ENCODE measurements at regions not wholly inside any gene's neighbourhood (a gene's known extent, or its start where the extent isn't known, plus 50 kb on each side); places are given as distances from the start of the nearest gene placed in this dataset.

- TF ChIP-seq NRF1 (conservative IDR thresholded peaks at IDR 0.05; ENCODE audit: low read depth, low read length) (no peak), USF2 (IDR thresholded peaks at IDR 0.05; ENCODE audit: borderline replicate concordance, low read depth, low read length) (no peak)
Observed at GRCh38 chr1:4933232-4933631, 278.8 kb downstream of the AJAP1 start (continued).

GRCh38 chr1:4932311-4933030 lies 278.1 kb downstream of the AJAP1 start:
- in situ Hi-C loops (cut with MboI) (no loop called here), intact Hi-C loops (cut with micrococcal nuclease; ENCODE audit: unreplicated experiment) (no loop called here)
- H3K27me3 ChIP-seq (replicated peaks in 1 of 2; ENCODE audit: control insufficient read depth in 2 of 2, insufficient read depth in 2 of 2, low read length in 1 of 2) = no peaks in the 10 kb centered on the region
- ChIA-PET POLR2A (no interaction called here), RAD21 (ENCODE audit: unreplicated experiment) (no interaction called here), SMC1A (ENCODE audit: uncharacterized antibody, unreplicated experiment) (no interaction called here), CTCF (no interaction called here)
- FAIRE-seq = no peak
- H2AFZ ChIP-seq (ENCODE audit: control insufficient read depth, low read depth, low read length) = no peak overlapping the region
- TF ChIP-seq GATAD2B (conservative IDR thresholded peaks at IDR 0.05; ENCODE audit: low read depth) (no peak), MAX (IDR thresholded peaks at IDR 0.05; ENCODE audit: low read depth, low read length) (no peak), NFIC (IDR thresholded peaks at IDR 0.05; ENCODE audit: low read depth, low read length) (no peak), PML (IDR thresholded peaks at IDR 0.05; ENCODE audit: low read length) (no peak), ZNF274 (IDR thresholded peaks at IDR 0.05; ENCODE audit: insufficient read depth, insufficient read length) (no peak), ATF7 (IDR thresholded peaks at IDR 0.05; ENCODE audit: low read depth) (no peak), RAD21 (IDR thresholded peaks at IDR 0.05; ENCODE audit: insufficient read depth, low read depth, low read length) (no peak), RAD51 (IDR thresholded peaks at IDR 0.05) (no peak), ZSCAN29 (IDR thresholded peaks at IDR 0.05) (no peak), YBX1 (IDR thresholded peaks at IDR 0.05) (no peak), MXI1 (IDR thresholded peaks at IDR 0.05; ENCODE audit: low read depth, low read length) (no peak), BACH1 (IDR thresholded peaks at IDR 0.05; ENCODE audit: borderline replicate concordance) (no peak), SIN3A (IDR thresholded peaks at IDR 0.05; ENCODE audit: low read depth, low read length) (no peak)
- TF ChIP-seq, protein P1, sequence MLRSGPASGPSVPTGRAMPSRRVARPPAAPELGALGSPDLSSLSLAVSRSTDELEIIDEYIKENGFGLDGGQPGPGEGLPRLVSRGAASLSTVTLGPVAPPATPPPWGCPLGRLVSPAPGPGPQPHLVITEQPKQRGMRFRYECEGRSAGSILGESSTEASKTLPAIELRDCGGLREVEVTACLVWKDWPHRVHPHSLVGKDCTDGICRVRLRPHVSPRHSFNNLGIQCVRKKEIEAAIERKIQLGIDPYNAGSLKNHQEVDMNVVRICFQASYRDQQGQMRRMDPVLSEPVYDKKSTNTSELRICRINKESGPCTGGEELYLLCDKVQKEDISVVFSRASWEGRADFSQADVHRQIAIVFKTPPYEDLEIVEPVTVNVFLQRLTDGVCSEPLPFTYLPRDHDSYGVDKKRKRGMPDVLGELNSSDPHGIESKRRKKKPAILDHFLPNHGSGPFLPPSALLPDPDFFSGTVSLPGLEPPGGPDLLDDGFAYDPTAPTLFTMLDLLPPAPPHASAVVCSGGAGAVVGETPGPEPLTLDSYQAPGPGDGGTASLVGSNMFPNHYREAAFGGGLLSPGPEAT (IDR thresholded peaks at IDR 0.05; ENCODE audit: low read depth) = no peak
- 35% methylated on average over 15 of the region's 15 CpGs for WGBS (ENCODE audit: insufficient coverage, insufficient replicate concordance, low lambda C conversion rate, missing lambda C conversion rate)
- no peaks in the 10 kb centered on the region for H3K9me3 ChIP-seq (replicated peaks; ENCODE audit: control insufficient read depth, insufficient read depth, low read length)
- H3K27ac ChIP-seq (ENCODE audit: control insufficient read depth, insufficient read depth) = no peak overlapping the region
- H3K4me2 ChIP-seq (ENCODE audit: control insufficient read depth, insufficient read depth) = no peak overlapping the region
- no peaks in the 10 kb centered on the region for H3K36me3 ChIP-seq (ENCODE audit: control insufficient read depth in 2 of 2, insufficient read depth in 2 of 2, low read length in 1 of 2)
- no TSS peak for BruUV-seq (replicated peaks)
- H3K9ac ChIP-seq (ENCODE audit: control insufficient read depth, insufficient read depth, low read length) = no peak overlapping the region
- no peak for DNase-seq (ENCODE audit: low read depth, low spot score)
- H3K4me3 ChIP-seq = no peak overlapping the region
- ATAC-seq = no peak
- H4K20me1 ChIP-seq (ENCODE audit: control insufficient read depth, insufficient read depth) = no peaks in the 10 kb centered on the region
- H3K79me2 ChIP-seq (ENCODE audit: control insufficient read depth, insufficient read depth, low read length) = no peaks in the 10 kb centered on the region
- no peaks in the 10 kb centered on the region for H3K4me1 ChIP-seq (ENCODE audit: control insufficient read depth, insufficient read depth, low read length)
